H1 (cell line): ENCODE measurements at regions not wholly inside any gene's neighbourhood (a gene's known extent, or its start where the extent isn't known, plus 50 kb on each side); places are given as distances from the start of the nearest gene placed in this dataset.
"Not testable (repeated sequence)": the region's sequence is repeated elsewhere in the genome, so short reads cannot be mapped to it uniquely, and the experiment has no call there.

Experiments
- BCL11A ChIP-seq, 2 experiments: IDR thresholded peaks; one replicate each; pipeline ENCODE4 v1.6.1; 2011; ENCODE audit warnings: low read depth in 2 of 2, low read length in 2 of 2, mild to moderate bottlenecking in 2 of 2
- CBX5 ChIP-seq: fragments of 300-800, 300-1000 bp; sonication (generic); IDR thresholded peaks from 2 replicates; pipeline ENCODE4 v1.7.1; 2016; ENCODE audit warnings: antibody characterized with exemption, low read length, low read depth
- EZH2 ChIP-seq: fragments of 200-600 bp; sonication (generic); IDR thresholded peaks from 2 replicates; pipeline ENCODE4 v1.7.1; 2012; ENCODE audit warnings: low read depth, mild to moderate bottlenecking, moderate library complexity, low read length, inconsistent platforms; ENCODE audit not compliant: severe bottlenecking
- FOSL1 ChIP-seq: IDR thresholded peaks from 2 replicates; pipeline ENCODE4 v1.6.1; 2011; ENCODE audit warnings: mild to moderate bottlenecking, low read depth, low read length, moderate library complexity; ENCODE audit not compliant: insufficient read depth
- GABPA ChIP-seq: IDR thresholded peaks from 2 replicates; pipeline ENCODE4 v1.6.1; 2011; ENCODE audit warnings: mild to moderate bottlenecking, low read length, moderate library complexity, borderline replicate concordance; ENCODE audit not compliant: insufficient read depth
- HDAC2 ChIP-seq, 2 experiments: fragments of 300-600 bp in 1 of 2; sonication (generic) in 1 of 2; IDR thresholded peaks; 2 replicates each; pipeline ENCODE4 v1.6.1; 2011 to 2012; ENCODE audit warnings: low read depth in 2 of 2, low read length in 2 of 2, mild to moderate bottlenecking in 2 of 2, moderate library complexity in 2 of 2, borderline replicate concordance in 1 of 2, inconsistent platforms in 1 of 2
- JUN ChIP-seq: IDR thresholded peaks from 2 replicates; pipeline ENCODE4 v1.6.1; 2011; ENCODE audit warnings: low read depth, mild to moderate bottlenecking, improper control_type of control experiment, low read length
- POLR2A ChIP-seq, 2 experiments: IDR thresholded peaks; 1 replicate in 1 of 2; 2 replicates in 1 of 2; pipeline ENCODE4 v1.6.1; 2011; ENCODE audit warnings: low read depth in 2 of 2, low read length in 2 of 2, mild to moderate bottlenecking in 2 of 2; ENCODE audit errors: control extremely low read depth in 1 of 2
- SP1 ChIP-seq: IDR thresholded peaks from 2 replicates; pipeline ENCODE4 v1.6.1; 2011; ENCODE audit warnings: low read depth, low read length
- SRF ChIP-seq: IDR thresholded peaks from 2 replicates; pipeline ENCODE4 v1.6.1; 2011; ENCODE audit warnings: mild to moderate bottlenecking, low read depth, low read length, moderate library complexity
- TF ChIP-seq, protein P1 (sequence below), 3 experiments: IDR thresholded peaks; 1 replicate in 2 of 3; 2 replicates in 1 of 3; pipeline versions ENCODE4 v1.5.1 to v1.6.1; 2011; ENCODE audit warnings: low read length in 3 of 3, mild to moderate bottlenecking in 3 of 3, inconsistent platforms in 2 of 3, low read depth in 1 of 3, moderate library complexity in 1 of 3; ENCODE audit not compliant: insufficient read depth in 1 of 3; ENCODE audit errors: control extremely low read depth in 1 of 3

DNA sequence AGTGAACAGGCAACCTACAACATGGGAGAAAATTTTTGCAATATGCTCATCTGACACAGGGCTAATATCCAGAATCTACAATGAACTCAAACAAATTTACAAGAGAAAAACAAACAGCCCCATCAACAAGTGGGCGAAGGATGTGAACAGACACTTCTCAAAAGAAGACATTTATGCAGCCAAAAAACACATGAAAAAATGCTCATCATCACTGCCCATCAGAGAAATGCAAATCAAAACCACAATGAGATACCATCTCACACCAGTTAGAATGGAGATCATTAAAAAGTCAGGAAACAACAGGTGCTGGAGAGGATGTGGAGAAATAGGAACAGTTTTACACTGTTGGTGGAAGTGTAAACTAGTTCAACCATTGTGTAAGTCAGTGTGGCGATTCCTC lies 76.7 kb upstream of the NMU start:
- TF ChIP-seq, protein P1, sequence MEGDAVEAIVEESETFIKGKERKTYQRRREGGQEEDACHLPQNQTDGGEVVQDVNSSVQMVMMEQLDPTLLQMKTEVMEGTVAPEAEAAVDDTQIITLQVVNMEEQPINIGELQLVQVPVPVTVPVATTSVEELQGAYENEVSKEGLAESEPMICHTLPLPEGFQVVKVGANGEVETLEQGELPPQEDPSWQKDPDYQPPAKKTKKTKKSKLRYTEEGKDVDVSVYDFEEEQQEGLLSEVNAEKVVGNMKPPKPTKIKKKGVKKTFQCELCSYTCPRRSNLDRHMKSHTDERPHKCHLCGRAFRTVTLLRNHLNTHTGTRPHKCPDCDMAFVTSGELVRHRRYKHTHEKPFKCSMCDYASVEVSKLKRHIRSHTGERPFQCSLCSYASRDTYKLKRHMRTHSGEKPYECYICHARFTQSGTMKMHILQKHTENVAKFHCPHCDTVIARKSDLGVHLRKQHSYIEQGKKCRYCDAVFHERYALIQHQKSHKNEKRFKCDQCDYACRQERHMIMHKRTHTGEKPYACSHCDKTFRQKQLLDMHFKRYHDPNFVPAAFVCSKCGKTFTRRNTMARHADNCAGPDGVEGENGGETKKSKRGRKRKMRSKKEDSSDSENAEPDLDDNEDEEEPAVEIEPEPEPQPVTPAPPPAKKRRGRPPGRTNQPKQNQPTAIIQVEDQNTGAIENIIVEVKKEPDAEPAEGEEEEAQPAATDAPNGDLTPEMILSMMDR (IDR thresholded peaks at IDR 0.05; ENCODE audit: control extremely low read depth in 1 of 3, insufficient read depth in 1 of 3, low read depth in 1 of 3, low read length in 3 of 3), result not testable (repeated sequence)
- not testable (repeated sequence) for TF ChIP-seq SP1; CBX5; GABPA; EZH2; POLR2A (IDR thresholded peaks at IDR 0.05; ENCODE audit: control extremely low read depth in 1 of 2, low read depth in 2 of 2, low read length in 2 of 2); JUN; BCL11A (IDR thresholded peaks at IDR 0.05; ENCODE audit: low read depth in 2 of 2, low read length in 2 of 2); SRF; FOSL1; HDAC2 (IDR thresholded peaks at IDR 0.05; ENCODE audit: borderline replicate concordance in 1 of 2, low read depth in 2 of 2, low read length in 2 of 2)
